GM19467 (cell line): ENCODE measurements at regions not wholly inside any gene's neighbourhood (a gene's known extent, or its start where the extent isn't known, plus 50 kb on each side); places are given as distances from the start of the nearest gene placed in this dataset.
A peak's percentile ranks its signal among the peaks of the same experiment; 100 is the strongest.
"Not testable (repeated sequence)": the region's sequence is repeated elsewhere in the genome, so short reads cannot be mapped to it uniquely, and the experiment has no call there.

Experiments
- ATAC-seq: cut with Tn5 transposase; IDR thresholded peaks from one replicate; pipeline ENCODE4 v1.9.1; 2021; ENCODE audit warnings: mild to moderate bottlenecking, moderate library complexity; ENCODE audit not compliant: unreplicated experiment

DNA sequence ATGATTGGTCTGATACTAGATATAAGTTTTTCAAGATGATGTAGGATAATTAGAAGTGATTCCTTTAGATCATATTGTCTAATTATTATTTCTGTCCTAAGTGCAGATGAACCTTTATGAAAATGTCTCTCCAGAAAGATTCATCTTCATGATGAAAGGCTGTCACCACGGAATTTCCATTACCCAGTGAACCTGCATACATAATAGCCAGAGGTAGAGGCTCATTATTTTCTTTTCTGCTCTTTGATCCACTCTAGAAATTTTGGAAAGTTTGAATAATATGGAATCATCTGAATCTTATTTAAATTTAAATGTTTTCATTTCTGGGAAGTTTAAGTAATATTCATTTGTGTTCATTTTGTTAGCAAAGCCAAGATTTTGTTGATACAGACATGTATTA lies 137.1 kb upstream of the ATP2B1 start:
- ATAC-seq: no peak

DNA sequence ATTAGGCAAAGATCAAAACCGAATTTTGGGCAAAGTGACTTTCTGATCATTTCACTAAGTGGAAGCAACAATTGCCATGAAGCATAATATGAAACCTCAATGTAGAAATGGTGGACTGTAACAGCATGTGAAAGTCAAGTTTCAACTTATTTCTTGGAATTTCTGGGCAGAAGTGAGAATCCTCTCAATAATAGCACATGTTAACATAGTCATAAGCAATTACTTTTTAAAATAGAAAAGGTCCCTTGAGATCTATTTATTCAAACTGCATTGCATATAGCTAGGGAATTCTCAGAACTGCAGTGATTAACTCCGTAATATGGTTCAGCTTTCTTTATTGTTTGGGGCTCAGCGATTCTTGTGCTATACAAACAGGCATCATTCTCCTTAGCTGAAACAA lies 136.7 kb upstream of the ATP2B1 start:
- no peak for ATAC-seq

DNA sequence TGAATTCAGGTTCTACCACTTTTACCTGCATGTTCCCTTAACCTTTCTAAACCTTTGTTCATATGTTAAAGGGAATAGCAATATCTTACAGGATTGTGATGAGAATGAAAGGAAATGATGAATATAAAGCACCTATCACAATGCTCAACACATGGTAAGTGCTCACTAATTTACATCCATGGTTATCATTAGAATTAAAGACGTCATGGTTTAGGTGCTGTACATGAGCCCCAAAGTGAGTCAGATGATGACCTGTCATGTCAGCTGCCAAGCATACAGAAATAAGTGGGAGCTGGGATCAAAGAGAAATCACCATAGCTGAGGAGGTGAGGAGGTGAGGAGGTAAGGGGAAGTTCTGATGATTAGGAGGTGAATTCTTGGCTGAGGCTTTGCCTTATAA lies 135.9 kb upstream of the ATP2B1 start:
- ATAC-seq: no peak

DNA sequence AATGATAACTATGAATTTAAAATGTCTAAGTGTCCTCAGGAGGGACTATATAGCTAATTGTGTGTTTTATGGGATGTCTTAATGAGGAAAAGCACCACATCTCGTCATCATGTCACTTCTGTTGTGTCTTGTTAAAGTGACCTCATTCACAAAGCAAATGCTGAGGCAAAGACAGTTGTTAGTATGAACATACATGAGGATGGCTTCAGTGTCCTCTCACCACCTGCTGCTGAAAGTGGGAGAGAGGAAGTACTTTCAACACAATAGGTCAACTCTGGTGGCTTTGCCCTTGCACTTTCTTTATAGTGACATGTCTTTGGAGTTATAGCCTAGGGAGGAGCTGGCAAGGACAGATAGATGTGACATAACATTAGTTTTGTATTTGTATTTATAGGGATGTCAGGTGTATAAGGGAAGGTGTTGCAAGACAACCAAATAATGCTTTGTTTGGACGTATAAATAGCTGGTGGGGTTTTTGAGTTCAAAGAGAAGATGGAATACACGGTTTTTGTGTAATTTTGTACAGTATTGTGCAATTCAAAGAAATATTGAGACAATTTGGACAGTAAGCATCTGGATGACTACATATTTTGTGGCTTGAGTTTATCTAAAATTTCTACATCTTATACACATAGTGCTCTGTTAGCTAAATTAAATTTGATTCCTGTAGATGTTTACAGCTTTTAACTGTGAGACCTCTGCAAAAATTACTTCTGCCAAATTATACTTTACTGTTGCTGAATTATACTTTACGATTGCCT lies 131.7 kb upstream of the ATP2B1 start:
- peak; percentile 53 for ATAC-seq

DNA sequence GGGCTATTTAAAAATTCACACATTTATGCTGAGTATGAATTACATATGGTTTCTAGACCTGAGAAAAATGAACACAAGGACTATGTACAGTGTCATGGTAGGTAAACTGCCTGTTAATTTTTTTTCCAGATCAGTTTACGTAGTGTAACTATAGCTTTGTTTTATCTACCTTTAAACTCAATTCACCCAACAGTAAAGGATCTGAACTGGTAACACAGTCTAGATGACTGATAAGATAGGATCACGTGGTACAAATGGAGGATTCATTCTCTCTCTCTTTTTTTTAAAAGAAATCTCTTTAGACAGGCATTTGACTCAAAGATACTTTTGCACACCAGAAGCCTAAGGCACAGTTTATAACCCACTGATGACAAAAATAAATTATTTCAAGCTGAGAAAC lies 130.8 kb upstream of the ATP2B1 start:
- ATAC-seq: no peak

DNA sequence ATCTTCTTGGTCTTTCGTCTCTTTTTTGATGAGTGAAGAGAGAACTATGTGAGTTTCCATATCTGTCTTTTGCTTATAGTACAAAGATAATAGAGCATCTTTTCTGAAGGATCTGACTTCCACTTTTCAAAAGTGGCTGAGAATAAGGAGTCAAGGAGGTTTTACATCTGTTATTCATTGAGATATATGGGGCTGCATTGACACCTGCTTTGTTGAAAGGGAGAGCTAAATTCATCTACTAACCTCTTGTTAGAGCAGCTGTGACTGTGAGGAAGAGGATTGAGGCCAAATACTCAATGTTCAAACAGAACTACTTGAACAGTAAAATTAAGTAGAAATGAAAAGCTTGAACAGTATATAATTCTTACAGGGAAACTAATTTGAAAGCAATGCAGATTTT lies 130.2 kb upstream of the ATP2B1 start:
- ATAC-seq: no peak

DNA sequence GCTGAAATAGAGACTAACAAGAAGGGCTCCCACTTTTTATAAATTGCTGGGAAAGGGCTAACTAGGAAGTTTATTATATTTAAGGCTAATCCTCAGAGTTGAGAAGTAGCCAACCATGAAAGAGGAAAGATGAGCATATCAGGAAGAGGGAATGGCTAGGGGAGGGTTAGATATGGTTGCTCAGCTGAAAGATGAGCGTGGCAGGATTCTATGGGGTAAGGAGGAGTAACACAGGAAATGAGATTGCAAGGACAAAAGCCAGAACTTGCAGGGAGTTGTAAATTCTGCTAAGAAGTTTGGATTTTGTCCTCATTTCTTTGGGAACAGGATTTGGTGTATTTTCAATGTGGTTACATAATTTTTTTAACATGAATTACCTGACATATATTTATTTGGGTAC lies 127.4 kb upstream of the ATP2B1 start:
- ATAC-seq: no peak

DNA sequence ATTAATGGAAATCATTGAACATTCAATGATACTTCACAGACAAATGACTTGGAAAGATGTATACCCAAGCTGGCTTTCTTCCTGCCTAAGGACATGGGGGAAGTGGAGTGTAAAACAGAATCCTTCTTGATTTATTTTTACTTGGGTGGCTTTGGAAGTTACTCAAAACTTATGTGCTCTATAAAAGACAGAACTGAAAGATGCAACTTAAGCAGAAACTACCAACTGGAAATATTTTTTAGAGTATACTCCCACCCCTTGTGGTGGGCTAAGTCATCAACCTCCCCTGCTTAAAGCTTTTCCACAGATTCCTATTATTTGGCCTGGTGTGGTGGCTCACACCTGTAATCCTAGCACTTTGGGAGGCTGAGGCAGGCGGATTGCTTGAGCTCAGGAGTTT lies 126.0 kb upstream of the ATP2B1 start:
- no peak for ATAC-seq

DNA sequence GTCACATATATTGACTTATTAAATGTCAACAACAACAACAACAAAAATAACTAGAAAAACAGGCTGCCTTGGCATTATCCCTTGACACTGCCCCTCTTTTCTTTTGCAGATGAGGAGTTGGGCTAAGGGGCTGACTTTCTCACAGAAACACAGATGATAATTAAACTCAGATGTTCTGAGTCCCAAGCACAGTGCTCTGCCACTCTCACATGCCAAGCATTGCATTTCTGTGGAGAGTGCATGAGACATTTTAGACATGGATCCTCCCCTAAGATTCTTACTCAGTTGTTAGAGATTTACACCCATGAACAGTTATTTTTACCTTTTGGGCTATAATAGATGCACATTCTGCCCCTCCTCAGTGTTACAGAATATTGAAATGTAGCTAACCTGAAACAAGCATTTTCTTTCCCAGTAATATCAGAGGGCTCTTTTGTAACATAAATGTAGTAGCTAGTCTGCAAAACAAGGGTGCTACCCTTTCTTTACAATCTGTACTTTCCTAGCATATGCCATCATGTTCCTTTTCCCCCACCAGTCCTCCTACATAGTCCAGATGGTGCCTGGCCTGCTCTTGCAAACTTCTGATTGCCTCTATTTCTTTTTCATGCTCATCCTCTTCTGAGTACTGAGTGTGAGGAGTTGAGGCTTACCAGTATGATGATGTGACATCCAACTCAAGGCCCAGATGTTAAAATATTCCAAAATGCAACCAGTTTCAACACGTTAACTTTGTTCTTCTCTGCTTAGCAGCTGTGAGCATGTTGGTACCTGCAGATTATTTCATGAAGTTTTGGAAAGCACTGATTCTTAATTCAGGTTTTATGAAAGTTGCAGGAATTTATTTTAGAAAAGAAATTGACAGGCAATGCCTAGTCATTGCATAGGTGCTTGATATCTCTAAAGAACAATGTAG lies 125.0 kb upstream of the ATP2B1 start:
- no peak for ATAC-seq

DNA sequence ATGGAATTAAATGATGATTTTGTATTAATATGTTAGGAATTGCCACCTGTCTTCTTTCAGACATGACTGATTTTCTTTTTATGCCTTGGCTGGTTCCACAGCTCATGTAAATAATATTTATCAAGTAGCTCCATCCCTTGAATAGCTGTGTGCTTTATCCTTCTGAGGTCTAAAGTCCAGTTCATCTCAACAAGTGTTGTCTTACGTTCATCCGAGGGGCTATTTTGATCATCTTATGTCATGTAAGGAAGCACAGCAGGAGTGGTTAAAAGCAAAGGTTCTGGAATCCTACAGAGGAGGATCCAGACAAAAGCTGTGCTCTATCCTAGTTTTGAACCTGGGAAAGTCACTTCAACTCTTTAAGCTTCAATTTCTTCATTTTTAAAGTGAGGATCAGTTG lies 123.7 kb upstream of the ATP2B1 start:
- no peak for ATAC-seq

DNA sequence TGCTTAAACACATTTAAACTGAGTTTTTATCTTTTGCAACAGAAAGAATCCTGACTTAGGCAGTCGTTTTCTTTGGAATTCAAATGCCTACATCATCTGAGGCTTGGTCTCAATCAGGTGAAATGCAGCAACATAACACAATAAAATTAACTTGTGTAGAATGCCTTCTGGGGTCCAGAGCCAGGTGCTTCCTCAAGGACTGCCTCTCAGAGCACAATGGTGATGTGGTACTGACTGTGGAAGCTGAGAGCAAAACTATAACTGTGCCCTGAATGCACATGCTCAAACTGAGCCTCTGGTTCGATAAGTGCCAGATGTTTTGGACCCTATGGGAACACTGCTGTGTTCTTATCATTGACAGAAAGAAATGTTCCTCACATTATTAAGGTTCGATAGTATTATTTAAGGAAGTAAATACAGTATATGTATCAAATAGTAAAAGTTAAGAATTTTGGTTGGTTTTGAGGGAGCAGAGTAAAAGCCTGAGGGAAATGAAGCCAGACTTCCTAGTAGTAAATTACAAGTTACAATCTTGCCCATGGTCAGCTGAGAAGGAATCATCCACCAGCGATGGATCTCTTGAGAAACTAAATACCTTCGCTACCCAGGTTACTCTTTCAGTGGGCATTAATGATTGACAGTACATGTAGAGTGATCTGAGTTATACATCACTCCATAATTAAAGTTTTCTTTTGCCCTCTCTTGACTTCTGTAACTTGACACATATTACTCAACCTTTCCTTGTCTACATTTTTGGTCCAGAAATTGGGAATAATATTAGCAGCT lies 122.9 kb upstream of the ATP2B1 start:
- no peak for ATAC-seq

DNA sequence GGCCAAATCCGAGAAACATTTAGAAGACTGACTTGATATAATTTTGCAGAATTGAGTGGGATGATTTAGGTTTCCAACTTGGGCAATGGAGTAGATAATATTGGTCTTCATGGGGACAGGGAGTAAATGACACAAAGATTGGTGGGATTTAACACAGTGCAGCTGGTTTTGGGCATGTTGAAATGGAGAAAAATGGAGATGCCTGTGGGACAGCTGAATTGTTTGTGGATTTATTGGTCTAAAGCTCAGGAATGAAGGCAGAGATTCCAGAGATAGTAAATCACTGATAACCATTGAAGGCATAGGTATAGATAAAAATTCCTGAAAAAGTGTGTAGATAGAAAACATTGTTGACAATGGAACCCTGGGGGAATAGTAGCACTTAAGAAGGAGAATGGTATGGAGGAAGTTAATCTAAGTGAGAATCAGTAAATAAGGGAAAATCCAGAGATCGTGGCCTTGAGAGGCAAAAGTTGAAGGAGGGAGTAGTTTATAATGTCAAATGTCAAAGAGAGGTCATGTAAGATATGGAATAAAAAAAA lies 120.9 kb upstream of the ATP2B1 start:
- ATAC-seq: no peak

DNA sequence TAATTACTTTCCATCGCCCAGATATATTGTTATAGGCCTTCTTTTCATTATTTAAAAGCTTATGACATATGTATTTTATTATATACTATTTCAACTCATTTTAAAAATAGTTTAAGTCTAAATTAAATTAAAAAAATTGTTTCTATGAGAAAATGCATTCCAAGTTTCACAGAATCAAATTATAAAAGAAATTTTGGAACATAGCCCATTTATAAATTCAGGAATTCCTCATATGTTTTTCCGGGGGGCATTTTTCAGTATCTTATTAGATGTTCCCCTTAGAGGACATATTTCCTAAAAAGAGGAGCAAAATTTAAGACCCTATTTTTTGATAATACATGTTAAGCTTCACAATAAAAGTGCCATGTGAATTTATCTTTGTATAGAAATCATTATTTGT lies 119.9 kb upstream of the ATP2B1 start:
- no peak for ATAC-seq

DNA sequence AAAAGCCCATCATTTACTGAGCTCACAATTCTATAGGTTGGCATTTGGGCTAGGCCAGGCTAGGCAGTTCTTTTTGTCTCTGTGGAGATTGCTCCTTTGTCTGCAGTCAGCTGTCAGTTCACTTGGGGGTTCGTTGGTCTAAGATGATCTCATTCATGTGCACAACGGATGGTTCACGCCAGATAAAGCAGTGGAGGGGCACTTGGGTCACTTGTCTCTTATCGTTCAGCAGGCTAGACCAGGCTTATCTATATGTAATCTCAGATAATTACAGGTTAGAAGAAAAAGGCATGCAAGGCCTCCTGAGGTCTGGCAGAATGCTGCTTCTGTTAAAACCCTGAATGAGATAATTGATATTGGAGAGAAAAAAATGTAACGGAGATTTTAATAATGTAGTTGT lies 119.0 kb upstream of the ATP2B1 start:
- no peak for ATAC-seq

DNA sequence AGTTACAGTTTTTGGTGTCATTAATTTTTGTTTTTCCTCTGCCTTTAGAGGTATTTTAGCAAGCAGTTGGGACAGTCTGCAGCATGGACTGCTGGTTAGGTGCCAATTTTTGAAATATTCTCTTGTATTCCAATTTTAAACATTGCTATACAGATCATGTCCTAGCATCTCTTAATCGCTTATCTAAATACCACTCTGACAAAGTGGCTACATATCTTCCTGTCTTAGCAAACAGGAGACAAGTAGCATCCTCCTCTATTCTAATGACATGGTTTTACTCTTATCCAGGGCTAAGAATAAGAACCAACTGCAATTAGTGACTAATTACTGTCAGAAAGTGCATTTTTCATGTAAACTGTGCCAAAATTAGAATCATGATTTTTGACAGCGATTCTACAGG lies 117.8 kb upstream of the ATP2B1 start:
- ATAC-seq: no peak

DNA sequence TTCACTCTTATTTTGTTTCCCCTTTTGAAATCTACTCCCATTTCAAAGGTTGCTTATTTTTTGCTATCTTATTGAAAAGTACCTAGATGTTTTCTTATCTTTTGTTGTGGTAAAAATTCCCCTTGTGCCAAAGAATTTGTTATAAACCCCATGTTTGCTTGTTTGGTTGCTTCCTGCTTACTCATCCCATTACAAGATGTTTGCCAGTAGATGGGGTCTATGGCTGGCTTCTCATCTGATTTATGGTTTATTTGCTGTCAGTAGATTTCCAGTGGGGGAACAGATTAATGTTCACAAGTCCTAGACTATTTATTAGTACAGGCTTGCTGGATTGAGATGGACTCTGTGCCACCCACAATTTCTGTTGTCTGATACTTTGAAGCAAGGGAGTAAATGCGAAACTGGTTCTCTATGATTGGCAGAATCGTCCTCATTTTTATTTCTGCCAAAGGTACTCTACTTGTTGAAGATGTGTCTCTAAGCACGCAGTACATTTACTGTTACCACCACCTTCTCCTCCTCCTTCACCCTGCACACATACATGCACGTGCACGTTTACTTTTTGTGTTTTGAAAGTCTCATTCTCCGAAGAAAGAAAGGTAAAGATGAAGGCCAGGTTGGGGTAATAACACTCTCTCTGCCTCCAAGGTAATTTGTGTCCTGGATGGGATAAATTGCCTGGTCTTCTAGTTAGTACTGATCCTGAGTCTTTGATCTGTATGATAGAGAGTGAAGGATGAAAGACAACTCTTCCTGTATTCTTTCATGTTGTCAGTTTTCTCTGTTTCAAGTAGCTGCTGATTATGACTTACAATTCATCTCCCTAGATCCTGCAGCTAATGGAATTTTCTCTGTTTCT lies 117.2 kb upstream of the ATP2B1 start:
- ATAC-seq: no peak

DNA sequence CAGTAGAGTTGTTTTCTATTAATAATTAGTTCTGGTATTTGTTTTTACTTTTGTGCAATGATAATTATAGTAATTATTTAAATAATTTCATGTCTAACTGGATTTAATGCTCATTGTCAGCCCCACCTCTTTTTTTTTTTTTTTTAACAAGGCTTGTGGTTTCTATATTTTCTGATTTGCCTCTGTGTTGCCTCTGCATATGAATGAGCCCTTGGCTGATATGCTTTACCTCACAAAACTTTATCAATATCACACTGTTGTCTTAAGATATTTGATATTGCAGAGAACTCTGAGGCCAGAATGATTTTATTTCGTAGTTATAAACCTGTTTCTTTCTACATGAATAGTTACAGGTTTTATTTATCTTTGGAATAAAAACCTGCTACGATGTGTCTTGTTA lies 116.2 kb upstream of the ATP2B1 start:
- ATAC-seq: no peak

DNA sequence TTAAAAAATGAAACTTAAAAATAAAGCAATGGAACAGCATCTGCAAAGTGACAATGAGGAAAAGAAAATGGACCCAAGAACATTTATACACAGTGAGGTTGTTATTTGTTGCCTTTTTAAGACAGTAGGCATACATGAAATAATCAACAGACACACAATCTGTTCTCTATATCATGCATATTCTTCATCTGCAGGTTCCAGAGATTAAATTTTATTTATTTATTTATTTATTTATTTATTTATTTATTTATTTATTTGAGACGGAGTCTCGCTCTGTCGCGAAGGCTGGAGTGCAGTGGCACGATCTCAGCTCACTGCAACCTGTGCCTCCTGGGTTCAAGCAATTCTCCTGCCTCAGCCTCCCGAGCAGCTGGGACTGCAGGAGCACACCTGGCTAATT lies 114.4 kb upstream of the ATP2B1 start:
- not testable (repeated sequence) for ATAC-seq

DNA sequence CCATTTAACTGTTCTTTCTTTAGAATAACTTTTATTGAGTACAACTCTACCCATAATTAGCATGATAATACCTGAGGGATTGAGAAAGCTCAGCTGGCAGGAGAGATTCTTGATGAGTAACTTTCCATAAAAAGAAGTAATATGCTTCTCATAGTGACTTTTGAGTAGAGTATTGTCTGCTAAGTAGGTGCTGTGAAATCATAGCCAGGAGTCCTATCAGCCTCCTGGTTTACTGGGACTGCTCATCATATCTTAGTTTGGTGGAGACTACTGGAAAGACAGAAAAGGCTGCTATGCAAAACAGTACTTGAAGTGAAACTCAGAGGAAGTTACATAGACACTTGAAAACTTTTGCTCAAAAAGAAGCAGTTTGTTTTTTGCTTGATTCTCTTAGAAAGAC lies 113.3 kb upstream of the ATP2B1 start:
- peak; percentile 66 for ATAC-seq

DNA sequence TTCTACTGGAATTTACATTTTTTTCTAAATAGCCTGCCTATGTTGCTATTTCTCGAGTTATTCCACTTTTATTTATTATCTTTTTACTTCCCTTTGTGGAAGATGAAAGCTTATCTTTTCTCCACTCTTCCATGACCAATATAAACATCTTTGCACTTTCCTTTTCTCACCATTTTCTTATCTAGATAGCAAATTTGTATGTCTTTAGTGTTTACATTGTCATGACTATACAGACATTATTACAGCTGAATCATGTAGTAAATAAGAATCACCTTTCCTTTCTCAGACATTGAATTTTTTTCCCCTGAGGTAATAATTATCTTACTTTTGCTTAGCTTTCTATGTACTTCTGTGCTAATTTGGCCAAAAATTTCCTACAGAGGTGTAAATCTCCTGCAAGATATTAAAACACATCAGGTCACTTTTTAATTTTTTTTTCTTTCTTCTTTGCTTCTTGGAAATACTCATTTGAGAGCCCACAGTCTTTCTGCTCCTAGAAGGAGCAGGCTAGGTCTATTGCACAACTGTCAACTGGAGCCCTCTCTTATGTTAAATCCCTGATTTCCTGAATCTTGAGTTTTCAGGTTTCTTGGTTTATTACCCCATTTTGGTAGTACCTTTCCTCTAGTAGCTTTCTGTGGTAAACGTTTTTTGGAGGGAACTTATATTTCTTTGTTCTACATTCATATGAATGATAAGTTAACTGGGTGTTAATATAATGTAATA lies 109.0 kb upstream of the ATP2B1 start:
- no peak for ATAC-seq
